ENCODE measurements at regions not wholly inside any gene's neighbourhood (a gene's known extent, or its start where the extent isn't known, plus 50 kb on each side); places are given as distances from the start of the nearest gene placed in this dataset.

DNA sequence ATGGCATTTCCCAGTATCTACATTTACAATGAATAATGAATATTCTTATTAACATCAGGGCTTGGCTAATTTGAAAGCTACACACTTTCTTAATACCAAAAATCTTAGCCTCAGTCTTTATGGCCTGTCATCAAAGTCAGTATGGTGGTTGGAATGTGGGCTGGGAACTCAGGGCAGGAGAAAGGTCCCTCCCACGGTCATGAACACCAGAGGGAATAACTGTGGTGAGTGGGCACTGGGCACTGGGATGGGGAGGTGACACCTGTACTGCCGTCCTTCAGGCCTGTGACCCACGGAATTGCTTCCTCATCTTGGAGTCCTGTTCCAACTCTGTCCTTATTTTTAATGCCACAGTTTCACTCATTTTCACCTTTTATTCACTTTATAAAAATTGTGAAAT lies 276.9 kb upstream of the PLPP4 start:
- H3K36me3 ChIP-seq, result no peaks in the 10 kb centered on the region
- intact Hi-C loops (cut with DNase I), result no loop called here
- TF ChIP-seq, protein P1, sequence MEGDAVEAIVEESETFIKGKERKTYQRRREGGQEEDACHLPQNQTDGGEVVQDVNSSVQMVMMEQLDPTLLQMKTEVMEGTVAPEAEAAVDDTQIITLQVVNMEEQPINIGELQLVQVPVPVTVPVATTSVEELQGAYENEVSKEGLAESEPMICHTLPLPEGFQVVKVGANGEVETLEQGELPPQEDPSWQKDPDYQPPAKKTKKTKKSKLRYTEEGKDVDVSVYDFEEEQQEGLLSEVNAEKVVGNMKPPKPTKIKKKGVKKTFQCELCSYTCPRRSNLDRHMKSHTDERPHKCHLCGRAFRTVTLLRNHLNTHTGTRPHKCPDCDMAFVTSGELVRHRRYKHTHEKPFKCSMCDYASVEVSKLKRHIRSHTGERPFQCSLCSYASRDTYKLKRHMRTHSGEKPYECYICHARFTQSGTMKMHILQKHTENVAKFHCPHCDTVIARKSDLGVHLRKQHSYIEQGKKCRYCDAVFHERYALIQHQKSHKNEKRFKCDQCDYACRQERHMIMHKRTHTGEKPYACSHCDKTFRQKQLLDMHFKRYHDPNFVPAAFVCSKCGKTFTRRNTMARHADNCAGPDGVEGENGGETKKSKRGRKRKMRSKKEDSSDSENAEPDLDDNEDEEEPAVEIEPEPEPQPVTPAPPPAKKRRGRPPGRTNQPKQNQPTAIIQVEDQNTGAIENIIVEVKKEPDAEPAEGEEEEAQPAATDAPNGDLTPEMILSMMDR (IDR thresholded peaks at IDR 0.05), result no peak
- no peaks in the 10 kb centered on the region for H3K27me3 ChIP-seq
- 63 to 70% methylated on average over 3 of the region's 3 CpGs for WGBS, 2 donors
- no peaks in the 10 kb centered on the region for H3K4me1 ChIP-seq
- H3K9me3 ChIP-seq, result no peaks in the 10 kb centered on the region
- no peak overlapping the region for H3K27ac ChIP-seq
- H3K4me3 ChIP-seq, result no peak overlapping the region
- ATAC-seq, result no peak
- no peak for DNase-seq

DNA sequence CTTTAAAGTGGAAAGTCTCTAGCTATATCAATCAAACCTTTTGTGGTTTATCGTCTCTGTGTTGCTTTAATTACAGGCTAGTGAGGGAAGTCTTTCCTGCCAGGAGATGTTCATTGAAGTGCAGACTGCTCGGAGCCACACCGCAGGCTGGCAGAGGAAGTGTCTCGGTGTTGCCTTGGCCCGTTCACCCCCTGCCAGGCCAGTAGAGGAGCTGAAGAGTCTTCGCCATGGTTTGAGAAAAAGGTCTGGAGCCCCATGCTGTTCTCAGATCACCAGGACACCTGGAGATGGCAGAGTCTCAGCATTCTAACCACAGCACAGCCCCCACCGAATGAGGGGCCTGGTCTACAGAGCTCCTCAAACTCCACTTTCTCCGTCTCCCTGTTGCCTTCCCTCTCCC lies 275.9 kb upstream of the PLPP4 start:
- H3K9me3 ChIP-seq, result no peaks in the 10 kb centered on the region
- no peaks in the 10 kb centered on the region for H3K36me3 ChIP-seq
- H3K27me3 ChIP-seq, result no peaks in the 10 kb centered on the region
- H3K4me1 ChIP-seq, result no peaks in the 10 kb centered on the region
- no peak overlapping the region for H3K27ac ChIP-seq
- ATAC-seq (no peak), DNase-seq (no peak)
- TF ChIP-seq, protein P1 (IDR thresholded peaks at IDR 0.05), result no peak
- 53 to 59% methylated on average over 8 of the region's 8 CpGs for WGBS, 2 donors
- no peak overlapping the region for H3K4me3 ChIP-seq
- intact Hi-C loops (cut with DNase I), result no loop called here

DNA sequence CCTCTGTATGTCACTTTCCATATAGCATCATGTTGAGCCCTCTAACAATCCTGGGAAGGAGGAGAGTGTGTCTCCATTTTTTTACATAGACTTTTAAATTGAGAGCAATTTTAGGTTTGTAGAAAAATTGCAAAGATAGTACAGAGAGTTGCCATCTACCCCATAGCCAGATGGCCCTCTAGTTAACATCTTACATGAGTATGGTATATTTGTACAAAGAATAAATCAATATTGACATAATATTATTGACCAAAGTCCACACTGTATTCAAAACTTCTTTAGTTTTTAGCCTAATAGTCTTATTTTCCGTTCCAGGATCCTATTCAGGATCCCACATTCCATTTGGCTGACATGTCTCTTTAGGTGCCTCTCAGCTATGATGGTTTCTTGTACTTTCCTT lies 274.6 kb upstream of the PLPP4 start:
- Histone ChIP-seq H3K36me3 (no peaks in the 10 kb centered on the region), H3K9me3 (no peaks in the 10 kb centered on the region), H3K4me3 (no peak overlapping the region), H3K4me1 (no peaks in the 10 kb centered on the region), H3K27ac (no peak overlapping the region), H3K27me3 (no peaks in the 10 kb centered on the region)
- ATAC-seq, result no peak
- WGBS, 2 donors, result 40 to 47% methylated on average over 1 of the region's 1 CpG
- TF ChIP-seq, protein P1 (IDR thresholded peaks at IDR 0.05), result no peak
- intact Hi-C loops (cut with DNase I), result no loop called here
- no peak for DNase-seq

DNA sequence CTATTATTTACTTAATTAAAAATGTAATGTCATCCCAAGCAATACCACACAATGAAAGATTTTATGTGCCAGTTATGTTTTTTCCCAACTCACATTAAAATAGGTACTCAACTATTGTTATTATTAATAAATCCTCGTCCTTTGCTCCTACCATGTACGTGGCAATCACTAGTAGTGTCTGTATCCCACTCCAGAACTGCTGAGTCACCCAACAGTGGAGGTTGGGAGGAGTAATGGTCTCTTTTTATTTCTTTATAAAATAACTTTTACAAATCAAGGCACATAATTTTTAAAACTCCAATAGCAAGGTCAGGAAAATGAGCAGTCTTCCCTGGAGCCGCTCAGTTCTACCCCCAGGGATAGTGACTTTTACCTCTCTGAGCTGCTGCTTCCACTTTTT lies 273.5 kb upstream of the PLPP4 start:
- DNase-seq, result no peak
- no peaks in the 10 kb centered on the region for H3K9me3 ChIP-seq
- no peak overlapping the region for H3K27ac ChIP-seq
- no peak for ATAC-seq
- 62 to 78% methylated on average over 3 of the region's 3 CpGs for WGBS, 2 donors
- intact Hi-C loops (cut with DNase I), result no loop called here
- H3K36me3 ChIP-seq, result no peaks in the 10 kb centered on the region
- H3K4me3 ChIP-seq, result no peak overlapping the region
- no peaks in the 10 kb centered on the region for H3K27me3 ChIP-seq
- H3K4me1 ChIP-seq, result no peaks in the 10 kb centered on the region
- TF ChIP-seq, protein P1 (IDR thresholded peaks at IDR 0.05), result no peak
